ENCODE measurements at regions not wholly inside any gene's neighbourhood (a gene's known extent, or its start where the extent isn't known, plus 50 kb on each side); places are given as distances from the start of the nearest gene placed in this dataset.

DNA sequence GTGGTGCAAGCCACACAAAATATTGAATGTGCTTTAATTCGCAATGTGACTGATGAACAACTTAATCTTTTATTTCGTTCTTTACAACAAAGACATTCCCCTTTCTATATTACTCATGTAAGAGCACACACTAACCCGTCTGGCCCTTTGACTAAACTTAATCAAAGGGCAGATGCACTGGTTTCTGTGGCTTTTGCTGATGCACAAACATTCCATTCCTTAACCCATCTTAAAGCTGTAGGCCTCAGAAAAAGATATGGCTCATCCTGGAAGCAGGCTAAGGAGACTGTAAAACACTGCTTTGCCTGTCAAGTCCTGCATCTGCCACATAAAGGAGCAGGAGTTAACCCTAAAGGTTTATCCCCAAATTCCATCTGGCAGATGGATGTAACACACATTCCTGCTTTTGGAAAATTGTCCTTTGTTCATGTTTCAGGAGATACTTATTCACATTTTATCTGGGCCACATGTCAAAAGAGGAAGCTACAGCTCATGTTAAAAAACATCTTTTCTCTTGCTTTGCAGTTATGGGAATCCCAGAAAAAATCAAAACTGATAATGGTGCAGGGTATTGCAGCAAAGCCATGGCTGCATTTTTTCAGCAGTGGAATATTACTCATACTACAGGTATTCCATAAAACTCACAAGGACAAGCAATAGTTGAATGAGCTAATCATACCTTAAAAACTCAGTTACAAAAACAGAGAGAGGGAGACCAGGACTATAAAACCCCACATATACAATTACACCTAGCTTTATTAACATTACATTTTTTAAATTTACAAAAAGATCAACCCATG, 137.2 kb downstream of the AHSP start:
- DNase-seq: no peak
- 4% methylated on average over 3 of the region's 3 CpGs for WGBS (ENCODE audit: low lambda C conversion rate)

DNA sequence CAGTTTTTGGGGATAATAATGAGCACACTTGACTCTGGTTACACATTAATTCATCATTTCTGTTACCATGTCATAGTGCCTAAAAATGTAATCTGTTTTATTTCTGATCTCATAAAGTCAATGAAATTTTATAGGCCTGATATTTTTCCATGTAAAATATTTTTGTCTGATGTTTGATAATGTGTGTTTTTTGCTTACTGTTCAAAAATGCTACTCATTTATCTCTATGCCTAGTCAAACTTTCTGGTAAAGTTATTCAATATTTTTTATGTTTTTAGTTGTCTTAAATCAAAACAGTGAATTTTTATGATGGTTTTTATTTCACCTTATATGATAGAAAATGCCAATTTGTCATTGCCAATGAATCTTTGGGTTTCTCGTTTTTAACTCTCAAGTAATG, 147.0 kb downstream of the AHSP start:
- H3K4me3 ChIP-seq (ENCODE audit: low read depth in 2 of 2, low read length in 1 of 2): no peak overlapping the region
- H3K79me2 ChIP-seq (ENCODE audit: insufficient read depth): no peaks in the 10 kb centered on the region
- H3K27ac ChIP-seq (ENCODE audit: low read depth in 2 of 2, low read length in 1 of 2): no peak overlapping the region
- H3K9ac ChIP-seq: no peak overlapping the region
- no peaks in the 10 kb centered on the region for H3K9me3 ChIP-seq
- H3F3A ChIP-seq (replicated peaks; ENCODE audit: insufficient read depth): no peaks in the 10 kb centered on the region
- H2AFZ ChIP-seq (ENCODE audit: low read depth): no peak overlapping the region
- H3K9me2 ChIP-seq: no peaks in the 10 kb centered on the region
- no peaks in the 10 kb centered on the region for H3K36me3 ChIP-seq (replicated peaks in 1 of 2; ENCODE audit: control insufficient read depth in 1 of 2, insufficient read depth in 2 of 2, low read length in 1 of 2)
- ChIA-PET CTCF (no interaction called here), POLR2A (no interaction called here)
- TF ChIP-seq IRF3 (IDR thresholded peaks at IDR 0.05; ENCODE audit: low read depth, low read length) (no peak), EP300 (IDR thresholded peaks at IDR 0.05; ENCODE audit: borderline replicate concordance in 1 of 2, low read depth in 1 of 2, low read length in 1 of 2) (no peak)
- no peak for DNase-seq
- H3K27me3 ChIP-seq (ENCODE audit: insufficient read depth): peaks cover 10% of the 10 kb centered on the region; the same call in 1 of the 2 replicates
- no peaks in the 10 kb centered on the region for H4K20me1 ChIP-seq (ENCODE audit: insufficient read depth)
- no peak overlapping the region for H3K4me2 ChIP-seq
- WGBS (ENCODE audit: low lambda C conversion rate): 0% methylated on average over 1 of the region's 1 CpG
- no peaks in the 10 kb centered on the region for H3K4me1 ChIP-seq (ENCODE audit: control insufficient read depth in 1 of 2, insufficient read depth in 2 of 2, low read depth in 1 of 2, low read length in 1 of 2)

More for the DNA sequence above, 137.2 kb downstream of the AHSP start:
- no peaks in the 10 kb centered on the region for H3K27me3 ChIP-seq (ENCODE audit: insufficient read depth)
- no peaks in the 10 kb centered on the region for H3K79me2 ChIP-seq (ENCODE audit: insufficient read depth)
- H3K9me3 ChIP-seq: 0 out of 2 replicates have a peak, but pooled peaks cover 6% of the 10 kb centered on the region
- H3K36me3 ChIP-seq (replicated peaks in 1 of 2; ENCODE audit: control insufficient read depth in 1 of 2, insufficient read depth in 2 of 2, low read length in 1 of 2): no peaks in the 10 kb centered on the region
- H3K9ac ChIP-seq: no peak overlapping the region
- ChIA-PET CTCF (interaction anchor here (0.7 kb wide), 1 partner anchor 15 kb away, joined by 4 read pairs; no protein-coding TSS in a partner anchor), POLR2A (no interaction called here)
- no peaks in the 10 kb centered on the region for H3K9me2 ChIP-seq
- TF ChIP-seq, protein P1, sequence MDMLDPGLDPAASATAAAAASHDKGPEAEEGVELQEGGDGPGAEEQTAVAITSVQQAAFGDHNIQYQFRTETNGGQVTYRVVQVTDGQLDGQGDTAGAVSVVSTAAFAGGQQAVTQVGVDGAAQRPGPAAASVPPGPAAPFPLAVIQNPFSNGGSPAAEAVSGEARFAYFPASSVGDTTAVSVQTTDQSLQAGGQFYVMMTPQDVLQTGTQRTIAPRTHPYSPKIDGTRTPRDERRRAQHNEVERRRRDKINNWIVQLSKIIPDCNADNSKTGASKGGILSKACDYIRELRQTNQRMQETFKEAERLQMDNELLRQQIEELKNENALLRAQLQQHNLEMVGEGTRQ (IDR thresholded peaks at IDR 0.05; ENCODE audit: borderline replicate concordance, low read depth, low read length): no peak
- TF ChIP-seq FOSL2 (IDR thresholded peaks at IDR 0.05; ENCODE audit: borderline replicate concordance, low read depth): 0 out of 2 replicates have a peak, but pooled peaks have one; percentile 2
- TF ChIP-seq TCF12 (IDR thresholded peaks at IDR 0.05): peak; percentile 11; the same call in 1 of the 2 replicates
- TF ChIP-seq SMC3 (IDR thresholded peaks at IDR 0.05; ENCODE audit: low read depth, low read length): no peak
- TF ChIP-seq EP300 (IDR thresholded peaks at IDR 0.05; ENCODE audit: borderline replicate concordance in 1 of 2, low read depth in 1 of 2, low read length in 1 of 2): no peak
- H3K4me2 ChIP-seq: no peak overlapping the region
- no peaks in the 10 kb centered on the region for H3F3A ChIP-seq (replicated peaks; ENCODE audit: insufficient read depth)
- H3K4me3 ChIP-seq (ENCODE audit: low read depth in 2 of 2, low read length in 1 of 2): no peak overlapping the region
- H4K20me1 ChIP-seq (ENCODE audit: insufficient read depth): no peaks in the 10 kb centered on the region
- 0 out of 2 replicates have a peak overlapping the region, but pooled peaks have one; percentile 19 for H2AFZ ChIP-seq (ENCODE audit: low read depth)
- H3K4me1 ChIP-seq (ENCODE audit: control insufficient read depth in 1 of 2, insufficient read depth in 2 of 2, low read depth in 1 of 2, low read length in 1 of 2): no peaks in the 10 kb centered on the region
- H3K27ac ChIP-seq (ENCODE audit: low read depth in 2 of 2, low read length in 1 of 2): no peak overlapping the region

DNA sequence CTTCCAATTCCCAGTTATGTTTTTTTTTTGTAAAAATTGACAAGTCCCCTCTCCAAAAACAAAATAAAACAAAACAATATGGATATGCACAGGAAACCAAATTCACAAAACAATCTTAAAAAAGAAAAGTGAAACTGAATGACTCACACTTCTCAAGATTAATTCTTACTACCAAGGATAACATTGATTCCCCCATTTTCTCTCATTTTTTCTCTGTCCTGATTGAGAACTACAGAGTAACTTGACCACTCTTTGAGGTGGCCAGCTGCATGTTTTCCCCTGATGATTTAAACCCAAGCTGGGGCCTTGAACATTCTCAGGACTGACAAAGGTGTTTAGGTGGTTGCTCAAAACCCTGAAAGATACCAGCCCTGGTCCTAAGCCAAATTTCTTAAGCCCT, 149.0 kb downstream of the AHSP start:
- no peak overlapping the region for H3K27ac ChIP-seq (ENCODE audit: low read depth in 2 of 2, low read length in 1 of 2)
- no peaks in the 10 kb centered on the region for H3K4me1 ChIP-seq (ENCODE audit: control insufficient read depth in 1 of 2, insufficient read depth in 2 of 2, low read depth in 1 of 2, low read length in 1 of 2)
- no peaks in the 10 kb centered on the region for H3K79me2 ChIP-seq (ENCODE audit: insufficient read depth)
- no peak overlapping the region for H3K9ac ChIP-seq
- no peak overlapping the region for H3K4me3 ChIP-seq (ENCODE audit: low read depth in 2 of 2, low read length in 1 of 2)
- peaks cover 14% of the 10 kb centered on the region; the same call in 1 of the 2 replicates for H3K27me3 ChIP-seq (ENCODE audit: insufficient read depth)
- no peak for DNase-seq
- H3K9me2 ChIP-seq: no peaks in the 10 kb centered on the region
- ChIA-PET POLR2A (no interaction called here), CTCF (interaction anchor here (1.6 kb wide), 1 partner anchor 24 kb away, joined by 3 read pairs; no protein-coding TSS in a partner anchor)
- no peaks in the 10 kb centered on the region for H3K9me3 ChIP-seq
- H4K20me1 ChIP-seq (ENCODE audit: insufficient read depth): no peaks in the 10 kb centered on the region
- no peaks in the 10 kb centered on the region for H3F3A ChIP-seq (replicated peaks; ENCODE audit: insufficient read depth)
- H3K36me3 ChIP-seq (replicated peaks in 1 of 2; ENCODE audit: control insufficient read depth in 1 of 2, insufficient read depth in 2 of 2, low read length in 1 of 2): no peaks in the 10 kb centered on the region
- H2AFZ ChIP-seq (ENCODE audit: low read depth): no peak overlapping the region
- H3K4me2 ChIP-seq: no peak overlapping the region
- TF ChIP-seq PBX3 (IDR thresholded peaks at IDR 0.05) (no peak), YY1 (IDR thresholded peaks at IDR 0.05; ENCODE audit: low read depth) (no peak), ZBTB33 (IDR thresholded peaks at IDR 0.05; ENCODE audit: borderline replicate concordance, low read depth) (no peak), GABPA (IDR thresholded peaks at IDR 0.05; ENCODE audit: low read depth) (no peak), FOXJ3 (CRISPR knock-in tag; IDR thresholded peaks at IDR 0.05) (no peak), RAD21 (IDR thresholded peaks at IDR 0.05; ENCODE audit: low read length) (no peak)
- TF ChIP-seq, protein P1 (IDR thresholded peaks at IDR 0.05; ENCODE audit: borderline replicate concordance, low read depth, low read length): no peak
